GM21825 (cell line): ENCODE measurements at regions not wholly inside any gene's neighbourhood (a gene's known extent, or its start where the extent isn't known, plus 50 kb on each side); places are given as distances from the start of the nearest gene placed in this dataset.
"Not testable (repeated sequence)": the region's sequence is repeated elsewhere in the genome, so short reads cannot be mapped to it uniquely, and the experiment has no call there.

Source experiments
- ATAC-seq: cut with Tn5 transposase; IDR thresholded peaks from one replicate; pipeline ENCODE4 v1.9.1; 2021; ENCODE audit warnings: mild to moderate bottlenecking, moderate library complexity; ENCODE audit not compliant: unreplicated experiment

DNA sequence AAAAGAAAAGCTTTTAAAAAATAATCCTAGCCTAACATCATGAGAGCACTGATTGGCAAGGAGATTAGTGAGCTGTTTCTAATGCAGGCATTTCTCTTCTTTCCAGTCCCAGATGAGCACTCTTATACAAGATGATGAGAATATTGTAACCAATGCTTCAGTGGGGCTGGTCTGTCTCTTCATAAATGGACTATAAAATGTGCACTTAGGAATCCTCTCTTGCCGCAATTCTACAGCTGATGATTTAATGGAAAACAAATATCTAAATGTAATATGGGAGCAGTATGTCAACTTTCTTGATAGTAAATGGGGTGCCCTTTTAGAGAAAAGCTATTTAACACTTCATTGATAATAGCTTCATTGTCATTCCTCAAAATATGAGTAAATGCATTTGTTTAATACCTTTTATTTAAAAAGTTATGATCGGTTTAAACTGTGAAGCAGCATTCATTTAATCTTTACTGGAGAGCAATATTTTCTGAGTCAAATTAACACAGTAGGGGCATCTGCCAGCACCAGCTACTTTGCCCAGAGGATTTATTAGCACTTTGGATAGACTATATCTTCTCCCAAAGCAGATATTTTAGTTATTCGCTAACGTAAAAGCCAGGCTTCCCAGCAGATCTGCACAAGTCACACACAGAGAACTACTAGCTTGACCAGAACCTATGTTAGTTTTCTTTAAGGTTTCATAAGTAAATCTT lies 985.9 kb downstream of the DIPK2A start:
- ATAC-seq, result no peak

DNA sequence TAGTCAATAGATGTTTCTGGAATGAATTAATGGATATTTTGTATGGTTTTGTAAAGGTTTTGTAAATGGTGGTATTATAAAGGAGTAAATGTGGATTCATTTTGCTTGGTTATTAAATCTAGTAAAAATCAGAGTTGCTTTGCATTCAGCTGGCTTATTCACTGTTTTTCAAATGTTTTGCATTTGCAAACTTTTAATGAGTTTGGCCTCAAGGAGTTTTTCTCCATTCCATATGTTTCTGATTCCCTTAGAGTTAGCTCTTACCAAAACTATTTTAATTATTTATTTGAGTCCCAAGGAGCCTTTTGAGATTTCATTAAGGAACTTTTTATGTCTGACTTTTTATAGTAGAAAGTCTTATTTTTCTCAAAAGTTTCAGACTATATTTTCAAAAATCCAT lies 992.2 kb downstream of the DIPK2A start:
- no peak for ATAC-seq

DNA sequence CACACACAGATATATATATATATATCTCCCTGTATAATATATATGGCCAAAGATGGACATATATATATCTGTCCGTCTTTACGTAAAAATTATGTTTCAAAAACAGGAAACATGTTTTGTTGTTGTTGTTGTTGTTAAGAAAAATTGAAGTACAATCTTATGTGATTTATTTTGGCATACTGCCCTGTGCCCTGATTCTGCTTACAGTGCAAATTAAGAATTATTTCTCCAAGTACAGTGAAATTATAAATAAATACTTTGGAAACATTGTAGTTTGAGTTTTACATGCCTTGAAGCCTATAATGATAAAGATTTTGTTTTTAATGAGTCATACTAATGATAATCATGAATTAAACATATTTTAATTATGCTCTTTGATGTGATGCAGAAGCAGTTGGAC lies 994.9 kb downstream of the DIPK2A start:
- no peak for ATAC-seq

DNA sequence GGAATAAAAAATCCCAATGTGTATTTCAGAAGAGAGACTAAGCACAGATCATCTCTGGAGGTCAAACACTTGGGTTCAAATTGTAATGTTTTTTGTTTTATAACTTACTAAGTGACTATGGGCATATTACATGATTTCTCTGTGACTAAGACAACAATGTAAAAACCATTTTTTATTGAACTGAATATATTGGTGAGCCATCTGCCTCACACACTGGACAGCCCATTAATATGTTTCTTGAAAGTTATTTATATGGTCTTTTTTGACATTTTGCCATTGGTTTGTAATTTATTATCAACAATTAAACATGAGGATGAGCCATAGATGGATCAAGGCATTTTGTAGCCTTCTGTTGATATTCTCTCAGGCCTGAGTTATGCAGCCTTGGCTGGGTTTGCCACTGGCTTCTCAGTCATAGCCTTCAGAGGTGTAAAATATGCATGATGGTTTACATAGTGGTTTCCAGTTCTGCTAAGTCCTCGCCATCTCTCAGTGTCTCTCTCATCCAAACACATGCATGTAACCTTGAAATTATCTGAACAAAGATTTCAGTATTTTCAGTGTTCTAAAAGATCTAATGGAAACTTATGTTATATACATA lies 997.2 kb downstream of the DIPK2A start:
- ATAC-seq, result no peak

DNA sequence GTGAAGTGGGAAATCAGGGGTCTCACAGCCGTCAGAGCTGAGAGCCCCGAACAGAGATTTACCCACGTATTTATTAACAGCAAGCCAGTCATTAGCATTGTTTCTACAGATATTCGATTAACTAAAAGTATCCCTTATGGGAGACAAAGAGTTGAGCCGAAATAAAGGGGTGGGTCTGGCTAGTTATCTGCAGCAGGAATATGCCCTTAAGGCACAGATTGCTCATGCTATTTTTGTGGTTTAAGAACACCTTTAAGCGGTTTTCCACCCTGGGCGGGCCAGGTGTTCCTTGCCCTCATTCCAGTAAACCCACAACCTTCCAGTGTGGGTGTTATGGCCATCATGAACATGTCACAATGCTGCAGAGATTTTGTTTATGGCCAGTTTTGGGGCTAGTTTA lies 1012.9 kb downstream of the DIPK2A start:
- not testable (repeated sequence) for ATAC-seq

DNA sequence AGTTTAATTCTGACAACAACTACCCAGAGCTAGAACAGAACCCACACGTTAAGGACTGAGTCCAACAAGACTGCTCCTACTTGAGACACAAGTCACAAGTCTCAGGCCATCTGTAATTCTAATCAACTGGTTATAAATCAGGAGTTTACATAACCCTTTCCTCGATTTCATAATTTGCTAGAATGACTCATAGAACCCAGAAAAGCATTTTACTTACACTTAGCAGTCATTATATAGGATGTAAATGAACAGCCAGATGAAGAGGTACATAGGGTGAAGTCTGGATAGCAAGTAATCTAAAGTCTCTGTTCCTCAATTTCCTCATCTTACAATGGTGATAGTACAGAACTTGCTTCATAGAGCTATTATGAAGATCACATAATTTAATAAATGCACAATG lies 1018.2 kb downstream of the DIPK2A start:
- no peak for ATAC-seq

DNA sequence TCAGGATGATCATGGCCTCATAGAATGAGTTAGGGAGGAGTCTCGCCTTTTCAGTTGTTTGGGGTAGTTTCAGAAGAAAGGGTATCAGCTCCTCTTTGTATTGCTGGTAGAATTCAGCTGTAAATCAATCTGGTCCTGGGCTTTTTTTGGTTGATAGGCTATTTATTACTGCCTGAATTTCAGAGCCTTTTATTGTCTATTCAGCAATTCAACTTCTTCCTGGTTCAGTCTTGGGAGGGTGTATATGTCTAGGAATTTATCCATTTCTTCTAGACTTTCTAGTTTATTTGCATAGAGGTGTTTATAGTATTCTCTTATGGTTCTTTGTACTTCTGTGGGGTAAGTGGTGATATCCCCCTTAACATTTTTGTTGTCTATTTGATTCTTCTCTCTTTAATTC lies 1024.2 kb downstream of the DIPK2A start:
- ATAC-seq, result no peak

DNA sequence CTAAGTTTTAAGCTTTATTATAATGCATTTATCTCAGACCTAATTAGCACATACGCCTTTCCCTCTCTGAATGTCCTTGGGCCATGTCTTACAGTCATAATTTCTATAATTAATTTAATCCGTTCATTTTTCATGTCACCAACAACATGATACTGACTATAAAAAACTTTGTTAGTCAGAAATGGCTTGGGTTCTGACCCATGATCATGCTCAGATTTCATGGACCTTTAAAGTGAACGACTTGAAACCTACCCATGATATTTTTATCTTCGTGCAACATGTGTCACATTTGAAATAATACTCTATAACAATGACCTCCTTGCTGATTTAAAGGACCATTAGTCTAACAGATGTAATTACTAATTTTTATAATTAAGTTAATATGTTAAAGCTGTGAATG lies 1033.8 kb downstream of the DIPK2A start:
- ATAC-seq, result no peak

DNA sequence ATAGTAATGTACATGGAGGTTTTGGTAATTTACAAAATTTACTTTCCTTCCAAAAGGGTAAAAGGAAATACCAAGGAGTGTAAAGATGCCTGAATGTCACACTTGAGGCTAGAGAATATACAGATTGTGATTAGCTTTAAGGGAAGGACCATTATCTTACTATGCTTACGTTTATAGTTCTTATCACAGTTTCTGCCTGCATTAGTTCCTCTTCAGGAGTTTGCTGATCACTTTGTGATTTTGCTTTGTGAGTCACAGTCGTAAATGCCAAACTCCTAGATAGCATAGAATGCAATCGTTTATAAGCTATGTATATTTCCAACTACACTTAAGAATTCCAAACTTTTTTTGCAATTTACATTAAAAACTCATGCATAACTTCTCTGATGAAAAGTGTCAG lies 1034.6 kb downstream of the DIPK2A start:
- no peak for ATAC-seq

DNA sequence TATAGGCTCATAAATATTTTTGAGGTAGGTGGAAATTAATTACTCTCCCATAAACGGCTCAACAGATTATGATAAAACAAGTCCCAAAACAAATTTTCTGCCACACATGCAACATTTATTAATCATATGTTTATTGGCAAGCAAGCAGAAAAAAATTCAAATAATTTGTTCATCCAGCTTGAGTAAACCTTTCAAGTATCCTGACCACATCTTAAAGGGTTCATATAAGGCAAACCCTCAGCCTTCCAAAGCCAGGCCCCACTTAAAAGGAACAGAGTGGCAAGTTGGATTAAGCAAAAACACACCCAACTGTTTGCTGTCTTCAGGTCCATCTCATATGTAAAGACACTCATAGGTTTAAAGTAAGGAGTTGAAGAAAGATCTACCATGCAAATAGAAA lies 1042.3 kb downstream of the DIPK2A start:
- ATAC-seq, result no peak

DNA sequence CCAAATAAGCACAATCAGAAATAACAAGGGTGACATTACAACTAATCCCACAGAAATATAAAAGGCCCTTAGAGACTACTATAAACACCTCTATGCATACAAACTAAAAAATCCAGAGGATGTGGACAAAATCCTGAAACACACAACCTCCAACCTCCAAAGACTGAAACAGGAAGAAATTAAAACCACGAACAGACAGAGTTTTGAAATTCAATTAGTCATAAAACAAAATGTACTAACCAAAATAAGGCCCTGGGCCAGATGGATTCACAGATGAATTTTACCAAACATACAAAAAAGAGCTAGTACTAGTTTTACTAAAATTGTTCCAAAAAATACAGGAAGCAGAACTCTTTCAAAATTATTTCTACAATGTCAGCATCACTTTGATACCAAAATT lies 1043.6 kb downstream of the DIPK2A start:
- no peak for ATAC-seq

DNA sequence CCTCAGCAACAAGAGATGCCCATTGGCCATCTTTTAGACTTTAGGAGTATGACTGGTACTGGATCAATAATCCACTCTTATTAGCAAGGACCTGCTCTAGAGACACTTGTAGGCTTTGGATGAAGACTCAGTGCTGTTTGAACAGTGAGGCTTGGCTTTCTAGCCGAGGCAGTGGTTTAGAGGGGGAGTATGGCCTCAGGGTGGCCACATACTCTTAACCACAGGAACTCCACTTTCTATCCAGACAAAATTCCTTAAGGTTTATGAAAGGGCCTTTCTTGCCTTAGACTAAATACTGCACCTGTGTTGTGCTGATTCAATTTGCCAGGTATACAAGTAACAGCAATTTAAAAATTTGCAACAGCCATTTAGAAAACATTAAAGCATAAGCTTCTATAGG lies 1046.3 kb downstream of the DIPK2A start:
- ATAC-seq, result no peak

DNA sequence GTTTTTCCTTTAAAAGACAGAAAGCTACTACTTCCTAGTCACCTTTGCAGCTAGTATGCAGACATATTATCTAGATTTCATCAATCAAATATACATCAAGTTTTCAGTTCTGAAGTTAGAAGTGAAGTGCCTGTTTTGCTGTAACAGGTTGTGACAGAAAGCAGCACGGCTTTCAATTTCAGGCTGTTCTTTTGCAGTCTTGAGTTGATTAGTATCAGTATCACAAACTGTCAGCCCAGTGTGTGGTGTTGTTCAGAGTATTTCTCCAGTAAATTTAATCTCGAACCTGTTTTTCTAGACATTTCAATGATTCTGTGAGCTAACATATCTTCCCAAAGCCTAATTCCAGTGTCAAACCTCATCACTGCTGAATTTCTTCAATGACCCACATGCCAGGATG lies 1050.8 kb downstream of the DIPK2A start:
- ATAC-seq, result no peak

DNA sequence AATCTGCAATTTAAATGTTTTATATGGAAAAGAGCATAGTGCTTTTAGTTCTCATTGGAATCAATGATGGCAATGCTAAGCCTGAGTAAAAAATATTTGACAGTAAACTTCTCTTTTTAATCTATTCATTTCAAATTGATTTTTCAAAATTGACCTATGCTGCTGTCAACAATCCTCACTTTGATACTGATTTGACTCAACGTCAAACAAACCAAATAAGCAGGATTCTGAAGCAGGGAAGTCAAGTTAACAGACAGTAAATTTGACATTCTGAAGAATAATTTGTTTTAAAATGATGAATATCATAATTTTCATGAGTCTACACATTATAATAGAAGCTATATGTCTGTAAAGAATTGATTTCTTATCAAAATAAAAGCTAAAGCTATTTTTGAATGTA lies 1053.1 kb downstream of the DIPK2A start:
- ATAC-seq, result no peak

DNA sequence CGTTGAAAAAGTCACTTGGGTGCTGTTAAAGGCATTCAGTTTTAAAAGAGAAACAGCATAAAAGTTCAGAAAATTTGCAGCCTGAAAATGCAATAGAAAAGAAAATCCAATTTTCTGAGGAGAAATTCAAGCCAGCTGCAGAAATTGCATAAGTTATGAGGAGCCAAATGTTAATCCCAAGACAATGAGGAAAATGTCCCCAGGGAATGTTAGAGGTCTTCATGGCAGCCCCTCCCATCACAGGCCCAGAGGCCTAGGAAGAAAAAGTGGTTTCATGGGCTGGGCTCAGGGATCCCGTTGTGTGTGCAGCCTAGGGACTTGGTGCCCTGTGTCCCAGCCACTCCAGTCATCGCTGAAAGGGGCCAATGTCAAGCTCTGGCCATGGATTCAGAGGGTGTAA lies 1055.6 kb downstream of the DIPK2A start:
- not testable (repeated sequence) for ATAC-seq

DNA sequence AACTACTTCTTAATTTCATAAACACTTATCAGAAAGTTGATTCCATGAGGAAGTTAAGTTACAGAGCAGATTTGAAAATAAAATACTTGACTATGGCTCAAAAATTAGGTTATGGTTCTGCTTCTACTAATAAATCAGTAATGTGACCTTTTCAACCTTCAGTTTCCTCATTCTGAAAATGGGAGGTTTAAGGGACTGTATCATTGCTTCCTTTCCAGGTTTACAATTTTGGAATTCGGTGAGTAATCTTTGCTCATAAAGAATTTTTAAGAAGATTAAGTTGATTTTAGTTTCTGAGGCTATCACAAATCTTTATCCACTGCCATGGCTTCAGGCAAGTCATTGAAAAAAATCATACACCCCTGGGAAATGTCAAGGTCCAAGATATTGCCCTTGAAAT lies 1061.2 kb downstream of the DIPK2A start:
- no peak for ATAC-seq

DNA sequence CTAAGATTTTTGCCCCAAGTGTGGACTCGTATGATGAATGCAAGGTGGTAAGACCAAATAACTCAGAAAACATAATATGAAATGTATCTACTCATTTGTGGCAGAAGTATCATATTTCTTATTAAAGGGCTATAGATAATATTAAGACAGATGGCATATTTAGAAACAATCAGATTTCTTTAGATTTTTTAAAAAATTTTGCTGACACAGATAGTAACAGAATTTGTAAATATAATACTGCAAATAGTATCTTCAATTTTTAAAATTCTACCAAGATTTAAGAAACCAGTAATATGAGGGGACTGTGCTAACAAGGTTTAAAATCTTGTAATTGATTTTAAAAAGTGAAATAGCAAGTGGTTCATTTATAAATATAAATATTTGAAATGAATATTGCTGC lies 1064.1 kb downstream of the DIPK2A start:
- no peak for ATAC-seq

DNA sequence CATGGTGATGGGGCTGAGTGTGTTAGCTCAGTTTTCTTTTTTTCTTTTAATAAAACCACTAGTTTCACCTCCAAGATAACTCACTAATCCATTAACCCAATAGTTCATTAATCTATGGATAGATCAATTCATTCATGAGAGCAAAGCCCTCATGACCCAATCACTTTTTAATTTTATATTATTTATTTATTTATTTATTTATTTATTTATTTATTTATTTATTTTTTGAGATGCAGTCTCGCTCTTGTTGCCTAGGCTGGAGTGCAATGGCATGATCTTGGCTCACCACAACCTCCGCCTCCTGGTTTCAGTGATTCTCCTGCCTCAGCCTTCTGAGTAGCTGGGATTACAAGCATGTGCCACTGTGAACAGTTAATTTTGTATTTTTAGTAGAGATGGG lies 1082.4 kb downstream of the DIPK2A start:
- ATAC-seq, result not testable (repeated sequence)

DNA sequence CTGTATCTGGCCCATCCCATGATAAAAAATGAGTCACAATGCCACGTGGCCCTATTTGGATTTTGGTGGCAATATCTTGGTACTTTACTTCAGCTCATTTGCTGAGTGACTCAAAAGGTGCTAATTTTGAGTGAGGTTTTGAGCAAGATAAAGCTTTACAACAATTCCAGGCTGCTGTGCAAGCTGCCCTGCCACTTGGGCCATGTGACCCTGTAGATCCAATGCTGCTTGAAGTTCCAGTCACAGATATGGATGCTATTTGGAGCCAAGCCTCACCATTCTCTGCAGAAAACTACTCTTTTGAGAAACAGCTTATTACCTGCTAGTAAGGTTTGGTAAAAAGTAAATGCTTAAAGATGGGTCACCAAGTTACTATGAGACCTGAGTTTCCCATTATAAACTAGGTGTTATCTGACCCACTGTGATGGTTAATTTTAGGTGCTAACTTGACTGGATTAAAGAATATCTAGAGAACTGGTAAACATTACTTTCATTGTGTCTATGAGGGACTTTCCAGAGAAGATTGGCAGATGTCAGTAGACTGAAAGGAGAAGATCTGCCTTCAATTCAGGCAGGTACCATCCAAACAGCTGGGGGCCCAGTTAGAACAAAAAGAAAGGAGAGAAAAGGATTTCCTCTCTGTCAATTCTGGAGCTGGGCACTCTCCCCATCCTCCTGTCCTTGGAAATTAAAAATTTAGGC lies 1083.9 kb downstream of the DIPK2A start:
- no peak for ATAC-seq

DNA sequence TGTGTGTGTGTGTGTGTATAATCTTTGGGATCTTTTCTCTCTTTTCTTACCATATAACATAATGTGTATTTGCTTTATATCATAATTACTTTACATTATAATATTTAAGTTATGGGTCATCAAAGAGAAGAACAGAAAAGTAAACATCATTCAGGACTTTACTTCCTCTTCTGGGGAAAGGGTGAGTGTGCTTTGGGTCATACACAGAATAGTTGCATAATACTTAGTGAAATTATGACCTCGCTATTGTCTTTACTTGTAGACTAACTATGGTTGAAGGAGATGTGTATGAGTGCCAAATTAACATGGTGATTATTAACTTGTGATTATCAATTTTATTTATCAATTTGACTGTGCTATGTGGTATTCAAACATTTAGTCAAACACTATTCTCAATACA lies 1086.9 kb downstream of the DIPK2A start:
- ATAC-seq, result no peak

DNA sequence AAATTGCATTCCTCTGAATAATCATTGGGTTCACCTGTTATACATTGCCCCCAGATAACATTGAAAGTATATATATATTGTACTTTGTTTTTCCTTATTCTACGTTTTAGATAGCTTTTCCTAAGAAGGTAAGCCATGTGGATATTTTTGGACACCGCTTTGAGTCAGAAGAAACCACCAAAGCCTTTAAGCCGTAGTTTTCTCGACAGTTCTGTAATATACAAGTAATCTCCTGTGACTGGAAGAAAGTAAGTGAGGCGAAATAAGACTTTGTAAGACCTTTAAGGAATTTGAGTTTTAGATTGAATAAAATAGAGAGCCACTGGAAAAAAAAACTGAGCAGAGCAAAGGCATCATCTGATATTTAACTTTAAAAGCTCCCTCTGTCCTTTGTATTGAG lies 1092.0 kb downstream of the DIPK2A start:
- ATAC-seq, result no peak

DNA sequence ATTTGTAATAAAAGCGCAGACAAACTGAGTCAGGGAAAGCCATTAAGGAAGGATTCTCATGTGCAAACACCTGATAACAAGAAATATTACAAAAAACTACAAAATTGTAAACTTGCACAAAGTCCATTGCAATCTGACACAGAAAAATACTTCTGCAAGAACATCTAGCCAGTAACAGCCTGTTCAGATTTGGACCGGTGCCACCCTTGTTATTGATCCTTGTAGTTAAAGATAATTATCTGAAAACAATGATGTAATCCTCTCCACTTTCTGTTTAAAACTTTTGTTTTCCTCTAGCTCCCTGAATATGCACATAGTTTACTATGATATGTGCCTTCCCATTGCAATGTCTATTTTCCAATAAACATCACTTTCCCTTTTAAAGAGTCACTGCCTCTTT lies 1090.2 kb downstream of the PLOD2 start:
- ATAC-seq, result no peak
